PC-3 (cell line): ENCODE measurements at regions not wholly inside any gene's neighbourhood (a gene's known extent, or its start where the extent isn't known, plus 50 kb on each side); places are given as distances from the start of the nearest gene placed in this dataset.

Source experiments
- ATAC-seq: fragments of 200-7000 bp; cut with Tn5 transposase; 2 replicates; pipeline ENCODE4 v1.9.1; 2020; ENCODE audit warnings: mild to moderate bottlenecking, moderate library complexity
- BruUV-seq: library from RNA; stranded (reverse); fragments of 400-500 nt; replicated peaks from 2 replicates; lab custom pipeline; 2021; lab: Mats Ljungman, UMichigan
- CTCF ChIA-PET: fragments of 300-600 bp; sonication (Branson Sonifier 250); formaldehyde crosslinking; loops from one replicate; lab custom pipeline; 2022; ENCODE audit warnings: antibody characterized with exemption; lab: Charles Lee
- POLR2A ChIA-PET: fragments of 300-600 bp; sonication (Branson Sonifier 250); formaldehyde crosslinking; loops from one replicate; lab custom pipeline; 2022; ENCODE audit warnings: antibody characterized with exemption; ENCODE audit not compliant: unreplicated experiment; lab: Charles Lee
- DNase-seq: peaks from one replicate; pipeline ENCODE4 v3.0.0-alpha.2; 2015
- H2AFZ ChIP-seq: fragments of 300-600 bp; sonication (generic); 2 replicates; pipeline ENCODE4 v1.6.0; 2016; ENCODE audit warnings: antibody characterized with exemption, low read length
- H3F3A ChIP-seq: fragments of 300-600 bp; sonication (generic); one replicate; pipeline ENCODE4 v1.6.0; 2017; ENCODE audit warnings: antibody characterized with exemption, low read length, control low read depth, mild to moderate bottlenecking; ENCODE audit not compliant: unreplicated experiment
- H3K27ac ChIP-seq: fragments of 300-600 bp; sonication (generic); 2 replicates; pipeline ENCODE4 v1.5.1; 2016; ENCODE audit warnings: mild to moderate bottlenecking, low read length
- H3K27me3 ChIP-seq: fragments of 300-600 bp; sonication (generic); 2 replicates; pipeline ENCODE4 v1.6.1; 2016; ENCODE audit warnings: low read length, mixed read lengths
- H3K36me3 ChIP-seq: fragments of 300-600 bp; sonication (generic); 2 replicates; pipeline ENCODE4 v1.6.1; 2016; ENCODE audit warnings: low read depth, mixed run types, low read length, mixed read lengths
- H3K4me1 ChIP-seq: fragments of 300-600 bp; sonication (generic); 2 replicates; pipeline ENCODE4 v1.5.1; 2016; ENCODE audit warnings: low read length; ENCODE audit not compliant: insufficient read depth
- H3K4me2 ChIP-seq: fragments of 300-600 bp; sonication (generic); 2 replicates; pipeline ENCODE4 v1.6.0; 2016; ENCODE audit warnings: low read length
- H3K4me3 ChIP-seq: fragments of 300-600 bp; sonication (generic); 2 replicates; pipeline ENCODE4 v1.5.1; 2016; ENCODE audit warnings: mild to moderate bottlenecking, low read length, mixed read lengths
- H3K79me2 ChIP-seq: fragments of 300-600 bp; sonication (generic); 2 replicates; pipeline ENCODE4 v1.6.1; 2017; ENCODE audit warnings: low read length, mixed read lengths
- H3K9ac ChIP-seq: fragments of 300-600 bp; sonication (generic); 2 replicates; pipeline ENCODE4 v1.6.0; 2016; ENCODE audit warnings: mild to moderate bottlenecking, low read length
- H3K9me2 ChIP-seq: fragments of 300-600 bp; sonication (generic); replicated peaks from 2 replicates; pipeline ENCODE4 v1.6.1; 2016; ENCODE audit warnings: mixed run types, low read length, mixed read lengths
- H3K9me3 ChIP-seq: fragments of 300-600 bp; sonication (generic); 2 replicates; pipeline ENCODE4 v1.6.1; 2016; ENCODE audit warnings: low read length, mixed read lengths
- H4K20me1 ChIP-seq: fragments of 300-600 bp; sonication (generic); 2 replicates; pipeline ENCODE4 v1.6.1; 2016; ENCODE audit warnings: low read length, mixed read lengths
- EZH2 ChIP-seq: fragments of 300-600 bp; sonication (generic); IDR thresholded peaks from one replicate; pipeline ENCODE4 v1.6.1; 2017; ENCODE audit warnings: antibody characterized with exemption, mild to moderate bottlenecking, low read length; ENCODE audit not compliant: unreplicated experiment
- EZH2phosphoT487 ChIP-seq: fragments of 300-600 bp; sonication (generic); IDR thresholded peaks from 2 replicates; pipeline ENCODE4 v1.6.1; 2018; ENCODE audit warnings: mild to moderate bottlenecking, antibody characterized with exemption, low read length, borderline replicate concordance
- intact Hi-C: fragments of 100-400 bp; cut with micrococcal nuclease; formaldehyde crosslinking; loops from 2 replicates; pipeline ENCODE4 v1.9.0; 2023
- TF ChIP-seq, protein P1 (sequence below): fragments of 300-600 bp; sonication (generic); conservative IDR thresholded peaks from 2 replicates; pipeline ENCODE4 v1.5.1; 2017; ENCODE audit warnings: antibody characterized with exemption, low read depth, mild to moderate bottlenecking, low read length

DNA sequence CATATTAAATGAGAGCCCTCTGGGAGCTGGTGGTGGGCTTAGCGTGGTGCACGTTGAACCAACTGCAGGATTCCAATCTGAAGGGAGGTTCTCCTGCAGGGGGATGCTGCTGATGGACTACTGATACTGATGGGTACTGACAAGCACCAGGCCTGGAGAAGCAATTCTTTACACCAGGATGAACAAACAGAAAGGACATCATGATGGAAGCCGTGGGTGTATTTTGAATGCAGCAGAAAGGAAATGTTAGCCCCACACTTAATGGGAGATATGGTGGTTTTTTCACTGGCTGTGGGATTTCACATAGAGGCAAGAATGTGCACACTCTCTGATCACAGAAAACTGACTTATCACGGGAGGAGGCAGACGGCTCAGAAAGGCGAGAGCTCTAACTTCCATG, 299.7 kb downstream of the TEX29 start:
- Histone ChIP-seq H3K36me3 (no peaks in the 10 kb centered on the region), H4K20me1 (no peaks in the 10 kb centered on the region), H3K9me3 (no peaks in the 10 kb centered on the region), H3K27me3 (peaks cover 32% of the 10 kb centered on the region), H3K9me2 (no peaks in the 10 kb centered on the region), H3K4me2 (no peak overlapping the region), H3K4me3 (no peak overlapping the region), H2AFZ (no peak overlapping the region), H3K9ac (no peak overlapping the region), H3K27ac (no peak overlapping the region), H3K4me1 (no peaks in the 10 kb centered on the region), H3F3A (no peaks in the 10 kb centered on the region), H3K79me2 (no peaks in the 10 kb centered on the region)
- ChIA-PET POLR2A (no interaction called here), CTCF (no interaction called here)
- DNase-seq: no peak
- intact Hi-C loops: no loop called here
- ATAC-seq: no peak
- no TSS peak for BruUV-seq
- TF ChIP-seq, protein P1, sequence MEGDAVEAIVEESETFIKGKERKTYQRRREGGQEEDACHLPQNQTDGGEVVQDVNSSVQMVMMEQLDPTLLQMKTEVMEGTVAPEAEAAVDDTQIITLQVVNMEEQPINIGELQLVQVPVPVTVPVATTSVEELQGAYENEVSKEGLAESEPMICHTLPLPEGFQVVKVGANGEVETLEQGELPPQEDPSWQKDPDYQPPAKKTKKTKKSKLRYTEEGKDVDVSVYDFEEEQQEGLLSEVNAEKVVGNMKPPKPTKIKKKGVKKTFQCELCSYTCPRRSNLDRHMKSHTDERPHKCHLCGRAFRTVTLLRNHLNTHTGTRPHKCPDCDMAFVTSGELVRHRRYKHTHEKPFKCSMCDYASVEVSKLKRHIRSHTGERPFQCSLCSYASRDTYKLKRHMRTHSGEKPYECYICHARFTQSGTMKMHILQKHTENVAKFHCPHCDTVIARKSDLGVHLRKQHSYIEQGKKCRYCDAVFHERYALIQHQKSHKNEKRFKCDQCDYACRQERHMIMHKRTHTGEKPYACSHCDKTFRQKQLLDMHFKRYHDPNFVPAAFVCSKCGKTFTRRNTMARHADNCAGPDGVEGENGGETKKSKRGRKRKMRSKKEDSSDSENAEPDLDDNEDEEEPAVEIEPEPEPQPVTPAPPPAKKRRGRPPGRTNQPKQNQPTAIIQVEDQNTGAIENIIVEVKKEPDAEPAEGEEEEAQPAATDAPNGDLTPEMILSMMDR: no peak
- TF ChIP-seq EZH2: no peak

DNA sequence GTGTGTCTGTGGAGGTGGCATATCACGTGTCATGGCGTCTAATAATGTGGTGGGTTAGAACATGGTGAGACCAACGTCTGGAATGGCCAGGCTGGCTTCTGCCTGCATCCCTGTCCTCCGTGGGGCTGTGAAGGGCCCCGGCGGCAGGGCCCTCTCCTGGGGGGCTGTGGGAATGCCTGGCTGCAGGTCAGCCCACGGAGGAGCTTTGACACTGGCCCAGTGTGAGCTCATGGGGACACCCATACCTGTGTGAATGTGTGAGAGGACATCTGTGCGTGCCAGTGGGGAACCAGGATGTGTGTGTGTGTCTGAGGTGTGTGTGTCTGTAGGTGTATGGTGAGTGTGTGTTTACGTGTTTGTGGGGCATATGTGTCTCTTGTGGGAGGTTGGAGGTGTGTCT, 300.1 kb downstream of the TEX29 start:
- H3K4me3 ChIP-seq: no peak overlapping the region
- H3K9me3 ChIP-seq: no peaks in the 10 kb centered on the region
- no peaks in the 10 kb centered on the region for H3K4me1 ChIP-seq
- H4K20me1 ChIP-seq: no peaks in the 10 kb centered on the region
- no peak overlapping the region for H3K27ac ChIP-seq
- TF ChIP-seq EZH2phosphoT487: no peak
- TF ChIP-seq, protein P1: no peak
- POLR2A ChIA-PET: no interaction called here
- no peaks in the 10 kb centered on the region for H3F3A ChIP-seq
- intact Hi-C loops: no loop called here
- BruUV-seq: no TSS peak
- no peak for DNase-seq
- no peak overlapping the region for H2AFZ ChIP-seq
- peaks cover 31% of the 10 kb centered on the region for H3K27me3 ChIP-seq
- no peak overlapping the region for H3K9ac ChIP-seq
- no peak for ATAC-seq
- H3K79me2 ChIP-seq: no peaks in the 10 kb centered on the region
- H3K4me2 ChIP-seq: no peak overlapping the region
- H3K36me3 ChIP-seq: no peaks in the 10 kb centered on the region
- CTCF ChIA-PET: no interaction called here
- no peaks in the 10 kb centered on the region for H3K9me2 ChIP-seq

- Histone ChIP-seq H2AFZ (no peak overlapping the region), H3K9ac (no peak overlapping the region), H3K9me3 (no peaks in the 10 kb centered on the region), H3K4me3 (no peak overlapping the region), H3K9me2 (no peaks in the 10 kb centered on the region), H3K27ac (no peak overlapping the region), H3F3A (no peaks in the 10 kb centered on the region), H4K20me1 (no peaks in the 10 kb centered on the region), H3K36me3 (no peaks in the 10 kb centered on the region), H3K27me3 (peaks cover 29% of the 10 kb centered on the region), H3K4me2 (no peak overlapping the region), H3K79me2 (no peaks in the 10 kb centered on the region), H3K4me1 (no peaks in the 10 kb centered on the region)
- CTCF ChIA-PET: no interaction called here
- no TSS peak for BruUV-seq
- TF ChIP-seq EZH2phosphoT487 (no peak), EZH2 (no peak)
- TF ChIP-seq, protein P1: no peak
- ATAC-seq (no peak), DNase-seq (no peak)
- intact Hi-C loops: no loop called here
- POLR2A ChIA-PET: no interaction called here
Measured at GRCh38 chr13:111621164-111621563, 300.7 kb downstream of the TEX29 start.
